Suprapubic skin (tissue), 4 donors: ENCODE measurements at regions not wholly inside any gene's neighbourhood (a gene's known extent, or its start where the extent isn't known, plus 50 kb on each side); places are given as distances from the start of the nearest gene placed in this dataset.

Source experiments
- DNase-seq, 2 donors: peaks; one replicate each; pipeline ENCODE4 v3.0.0-alpha.2; 2019; ENCODE audit warnings: low spot score in 2 of 2
- H3K27ac ChIP-seq: fragments of 200-600 bp; sonication (generic); one replicate; pipeline ENCODE4 v1.5.1; 2019
- H3K27me3 ChIP-seq: fragments of 200-600 bp; sonication (generic); one replicate; pipeline ENCODE4 v1.5.1; 2019
- H3K36me3 ChIP-seq: fragments of 200-600 bp; sonication (generic); one replicate; pipeline ENCODE4 v1.5.1; 2019
- H3K4me1 ChIP-seq: fragments of 200-600 bp; sonication (generic); one replicate; pipeline ENCODE4 v1.5.1; 2019
- H3K4me3 ChIP-seq: fragments of 200-600 bp; sonication (generic); one replicate; pipeline ENCODE4 v1.5.1; 2019; ENCODE audit warnings: mild to moderate bottlenecking
- H3K9me3 ChIP-seq: fragments of 200-600 bp; sonication (generic); one replicate; pipeline ENCODE4 v1.5.1; 2019
- CTCF ChIP-seq, 2 donors: fragments of 200-600 bp in 1 of 2; fragments of 450-650 bp in 1 of 2; sonication (generic) in 1 of 2; IDR thresholded peaks; one replicate each; pipeline ENCODE4 v1.5.1; 2016 to 2019; ENCODE audit warnings: antibody characterized with exemption in 2 of 2, mild to moderate bottlenecking in 1 of 2, moderate library complexity in 1 of 2
- EP300 ChIP-seq: sonication (generic); formaldehyde crosslinking; IDR thresholded peaks from one replicate; pipeline ENCODE4 v1.6.1; 2017; ENCODE audit warnings: antibody characterized with exemption
- POLR2A ChIP-seq, 2 donors: fragments of 450-650 bp; IDR thresholded peaks; one replicate each; pipeline ENCODE4 v1.6.1; 2017; ENCODE audit warnings: antibody characterized with exemption in 2 of 2, mild to moderate bottlenecking in 2 of 2, moderate library complexity in 2 of 2
- POLR2AphosphoS5 ChIP-seq, 3 donors: sonication (generic); formaldehyde crosslinking; IDR thresholded peaks; one replicate each; pipeline ENCODE4 v1.6.1; 2017; ENCODE audit warnings: antibody characterized with exemption in 3 of 3
- WGBS: methylation state at CpG from one replicate; pipeline ENCODE4 v1.1.5; 2018; 5-methylcytosine and 5-hydroxymethylcytosine counted together

DNA sequence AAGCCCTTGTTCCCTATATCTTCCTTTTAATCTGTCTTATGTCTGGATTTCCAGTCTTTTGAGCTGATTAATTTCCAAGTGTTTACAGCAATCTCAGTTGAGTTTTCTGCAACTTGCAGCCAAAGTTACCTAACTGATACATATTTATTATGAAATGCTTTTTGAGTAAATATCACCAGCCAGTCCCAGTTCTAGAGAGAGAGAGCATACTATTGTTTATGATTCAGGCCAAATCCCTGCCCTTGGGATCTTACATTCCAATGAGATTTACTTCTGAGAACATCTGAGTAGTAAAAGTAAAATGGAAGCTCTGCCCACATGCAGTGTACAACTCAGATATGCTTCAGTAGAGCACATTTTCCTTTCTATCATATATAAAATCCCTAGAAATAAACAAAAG is 661.7 kb downstream of the KCTD16 start:
- Histone ChIP-seq H3K27ac (no peak overlapping the region), H3K36me3 (no peaks in the 10 kb centered on the region), H3K4me1 (no peaks in the 10 kb centered on the region), H3K9me3 (no peaks in the 10 kb centered on the region), H3K27me3 (no peaks in the 10 kb centered on the region), H3K4me3 (no peak overlapping the region)
- TF ChIP-seq POLR2AphosphoS5 (IDR thresholded peaks at IDR 0.05): no peak
- TF ChIP-seq EP300: no peak
- no peak for TF ChIP-seq POLR2A (IDR thresholded peaks at IDR 0.05)
- TF ChIP-seq CTCF (IDR thresholded peaks at IDR 0.05): no peak
- DNase-seq: no peak

GRCh38 chr5:144831650-144832049 is 661.0 kb downstream of the KCTD16 start:
- WGBS: 84% methylated on average over 1 of the region's 1 CpG
- H3K4me1 ChIP-seq: no peaks in the 10 kb centered on the region
- no peak overlapping the region for H3K27ac ChIP-seq
- no peaks in the 10 kb centered on the region for H3K27me3 ChIP-seq
- H3K9me3 ChIP-seq: no peaks in the 10 kb centered on the region
- no peak for DNase-seq
- H3K4me3 ChIP-seq: no peak overlapping the region
- no peaks in the 10 kb centered on the region for H3K36me3 ChIP-seq
- TF ChIP-seq EP300 (no peak), POLR2AphosphoS5 (IDR thresholded peaks at IDR 0.05) (no peak), POLR2A (IDR thresholded peaks at IDR 0.05) (no peak)

DNA sequence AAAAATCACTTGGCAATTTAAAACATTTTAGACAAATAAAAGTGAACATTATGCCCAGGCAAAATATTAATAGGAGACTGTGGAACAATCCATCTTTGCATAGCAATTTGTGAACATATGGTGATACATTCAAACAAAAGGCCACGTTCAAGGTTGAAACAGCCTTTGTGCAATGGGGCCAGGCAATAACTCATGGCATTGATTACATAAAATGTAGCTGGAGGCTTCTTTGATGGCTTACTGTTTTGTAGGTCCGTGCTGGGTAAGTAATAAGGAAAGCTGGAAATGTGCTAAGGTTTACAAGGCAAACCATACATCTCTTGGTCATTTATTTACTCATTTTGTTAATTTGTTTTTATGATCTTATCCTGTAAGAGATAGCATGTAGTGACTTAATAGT is 651.8 kb downstream of the KCTD16 start:
- H3K36me3 ChIP-seq: no peaks in the 10 kb centered on the region
- TF ChIP-seq EP300 (no peak), POLR2A (IDR thresholded peaks at IDR 0.05) (no peak), POLR2AphosphoS5 (IDR thresholded peaks at IDR 0.05) (no peak), CTCF (IDR thresholded peaks at IDR 0.05) (no peak)
- H3K27ac ChIP-seq: no peak overlapping the region
- no peaks in the 10 kb centered on the region for H3K27me3 ChIP-seq
- no peak for DNase-seq
- H3K4me1 ChIP-seq: no peaks in the 10 kb centered on the region
- WGBS: 37% methylated on average over 2 of the region's 2 CpGs
- no peak overlapping the region for H3K4me3 ChIP-seq
- no peaks in the 10 kb centered on the region for H3K9me3 ChIP-seq

- DNase-seq: no peak
- TF ChIP-seq POLR2AphosphoS5 (IDR thresholded peaks at IDR 0.05) (no peak), POLR2A (IDR thresholded peaks at IDR 0.05) (no peak), CTCF (IDR thresholded peaks at IDR 0.05) (no peak), EP300 (no peak)
- Histone ChIP-seq H3K4me1 (no peaks in the 10 kb centered on the region), H3K27me3 (no peaks in the 10 kb centered on the region), H3K4me3 (no peak overlapping the region), H3K9me3 (no peaks in the 10 kb centered on the region), H3K27ac (no peak overlapping the region), H3K36me3 (no peaks in the 10 kb centered on the region)
These were observed 649.6 kb downstream of the KCTD16 start for GRCh38 chr5:144820278-144820677.

DNA sequence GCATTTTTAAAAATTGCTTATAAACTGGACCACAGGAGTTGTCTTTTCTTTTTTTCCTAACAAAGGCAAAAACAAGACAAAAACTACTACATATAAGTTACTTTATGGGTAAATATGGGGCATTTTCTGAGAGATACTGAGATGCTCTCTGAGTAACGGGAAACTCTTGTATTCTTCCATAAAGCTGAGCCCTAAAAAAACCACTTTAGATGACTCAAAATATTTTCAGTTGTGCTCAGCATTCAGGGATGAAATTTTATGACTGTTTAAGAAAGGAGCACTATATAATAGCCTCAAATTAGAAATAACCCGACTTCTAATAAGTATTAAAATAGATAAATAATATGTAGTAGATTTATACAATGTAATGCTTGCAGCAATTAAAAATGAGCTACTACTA is 644.5 kb downstream of the KCTD16 start:
- no peaks in the 10 kb centered on the region for H3K36me3 ChIP-seq
- no peak overlapping the region for H3K27ac ChIP-seq
- H3K27me3 ChIP-seq: no peaks in the 10 kb centered on the region
- no peaks in the 10 kb centered on the region for H3K4me1 ChIP-seq
- H3K4me3 ChIP-seq: no peak overlapping the region
- H3K9me3 ChIP-seq: no peaks in the 10 kb centered on the region
- WGBS: 64% methylated on average over 2 of the region's 2 CpGs
- TF ChIP-seq POLR2A (IDR thresholded peaks at IDR 0.05) (no peak), EP300 (no peak), CTCF (IDR thresholded peaks at IDR 0.05) (no peak), POLR2AphosphoS5 (IDR thresholded peaks at IDR 0.05) (no peak)
- no peak for DNase-seq

DNA sequence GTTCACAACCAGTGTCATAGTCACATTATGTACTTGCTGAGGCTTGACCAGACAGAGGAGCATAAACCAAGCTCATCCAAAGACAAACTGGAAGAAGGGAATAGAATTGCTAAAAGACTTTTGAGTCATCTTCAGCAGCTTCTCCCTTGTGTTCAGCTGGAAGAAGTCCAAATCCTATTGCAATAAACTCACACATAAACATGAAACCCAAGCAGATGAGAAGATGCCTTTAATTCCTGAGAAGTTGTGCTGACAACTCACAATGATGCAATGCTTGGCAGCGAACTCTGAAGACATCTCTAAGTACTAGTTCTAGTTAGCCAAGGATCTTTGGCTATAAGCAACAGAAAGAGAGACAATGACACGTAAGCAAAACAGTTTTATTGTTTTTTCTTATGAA is 642.1 kb downstream of the KCTD16 start:
- 52% methylated on average over 2 of the region's 2 CpGs for WGBS
- peak in 1 of 2 donors; percentile 59 for DNase-seq

More for the DNA sequence above, 642.1 kb downstream of the KCTD16 start:
- Histone ChIP-seq H3K27ac (no peak overlapping the region), H3K9me3 (no peaks in the 10 kb centered on the region), H3K36me3 (no peaks in the 10 kb centered on the region), H3K27me3 (no peaks in the 10 kb centered on the region), H3K4me3 (no peak overlapping the region), H3K4me1 (no peaks in the 10 kb centered on the region)
- TF ChIP-seq POLR2AphosphoS5 (IDR thresholded peaks at IDR 0.05): no peak
- no peak for TF ChIP-seq POLR2A (IDR thresholded peaks at IDR 0.05)
- TF ChIP-seq EP300: no peak
- no peak for TF ChIP-seq CTCF (IDR thresholded peaks at IDR 0.05)
